ENCODE measurements at regions not wholly inside any gene's neighbourhood (a gene's known extent, or its start where the extent isn't known, plus 50 kb on each side); places are given as distances from the start of the nearest gene placed in this dataset.
"Not testable (repeated sequence)": the region's sequence is repeated elsewhere in the genome, so short reads cannot be mapped to it uniquely, and the experiment has no call there.

- H3K27ac ChIP-seq: peak overlapping the region in 1 of 2 donors; percentile 62
Observed at GRCh38 chr14:71354801-71355200, 447.5 kb downstream of the PCNX1 start.

GRCh38 chr14:71355324-71356201 lies 448.3 kb downstream of the PCNX1 start:
- H3K9me3 ChIP-seq: no peaks in the 10 kb centered on the region
- peak overlapping the region; percentile 6 to 62 for H3K27ac ChIP-seq
- H3K27me3 ChIP-seq: no peaks in the 10 kb centered on the region
- no peak overlapping the region for H3K4me3 ChIP-seq
- DNase-seq: peak; percentile 49 to 76
- intact Hi-C loops (cut with DNase I; ENCODE audit: low total_unique reads): no loop called here
- TF ChIP-seq, protein P1, sequence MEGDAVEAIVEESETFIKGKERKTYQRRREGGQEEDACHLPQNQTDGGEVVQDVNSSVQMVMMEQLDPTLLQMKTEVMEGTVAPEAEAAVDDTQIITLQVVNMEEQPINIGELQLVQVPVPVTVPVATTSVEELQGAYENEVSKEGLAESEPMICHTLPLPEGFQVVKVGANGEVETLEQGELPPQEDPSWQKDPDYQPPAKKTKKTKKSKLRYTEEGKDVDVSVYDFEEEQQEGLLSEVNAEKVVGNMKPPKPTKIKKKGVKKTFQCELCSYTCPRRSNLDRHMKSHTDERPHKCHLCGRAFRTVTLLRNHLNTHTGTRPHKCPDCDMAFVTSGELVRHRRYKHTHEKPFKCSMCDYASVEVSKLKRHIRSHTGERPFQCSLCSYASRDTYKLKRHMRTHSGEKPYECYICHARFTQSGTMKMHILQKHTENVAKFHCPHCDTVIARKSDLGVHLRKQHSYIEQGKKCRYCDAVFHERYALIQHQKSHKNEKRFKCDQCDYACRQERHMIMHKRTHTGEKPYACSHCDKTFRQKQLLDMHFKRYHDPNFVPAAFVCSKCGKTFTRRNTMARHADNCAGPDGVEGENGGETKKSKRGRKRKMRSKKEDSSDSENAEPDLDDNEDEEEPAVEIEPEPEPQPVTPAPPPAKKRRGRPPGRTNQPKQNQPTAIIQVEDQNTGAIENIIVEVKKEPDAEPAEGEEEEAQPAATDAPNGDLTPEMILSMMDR (IDR thresholded peaks at IDR 0.05): no peak
- peaks cover 0 to 50% (median 25%) of the 10 kb centered on the region in 4 donors for H3K4me1 ChIP-seq
- no peaks in the 10 kb centered on the region for H3K36me3 ChIP-seq

More at GRCh38 chr14:71354801-71355200, 447.5 kb downstream of the PCNX1 start:
- DNase-seq: no peak
- H3K4me1 ChIP-seq: peaks cover 0 to 43% (median 28%) of the 10 kb centered on the region in 4 donors
- intact Hi-C loops (cut with DNase I; ENCODE audit: low total_unique reads): no loop called here
- H3K27me3 ChIP-seq: no peaks in the 10 kb centered on the region
- no peak overlapping the region for H3K4me3 ChIP-seq
- no peaks in the 10 kb centered on the region for H3K9me3 ChIP-seq
- TF ChIP-seq, protein P1 (IDR thresholded peaks at IDR 0.05): no peak
- H3K36me3 ChIP-seq: no peaks in the 10 kb centered on the region

DNA sequence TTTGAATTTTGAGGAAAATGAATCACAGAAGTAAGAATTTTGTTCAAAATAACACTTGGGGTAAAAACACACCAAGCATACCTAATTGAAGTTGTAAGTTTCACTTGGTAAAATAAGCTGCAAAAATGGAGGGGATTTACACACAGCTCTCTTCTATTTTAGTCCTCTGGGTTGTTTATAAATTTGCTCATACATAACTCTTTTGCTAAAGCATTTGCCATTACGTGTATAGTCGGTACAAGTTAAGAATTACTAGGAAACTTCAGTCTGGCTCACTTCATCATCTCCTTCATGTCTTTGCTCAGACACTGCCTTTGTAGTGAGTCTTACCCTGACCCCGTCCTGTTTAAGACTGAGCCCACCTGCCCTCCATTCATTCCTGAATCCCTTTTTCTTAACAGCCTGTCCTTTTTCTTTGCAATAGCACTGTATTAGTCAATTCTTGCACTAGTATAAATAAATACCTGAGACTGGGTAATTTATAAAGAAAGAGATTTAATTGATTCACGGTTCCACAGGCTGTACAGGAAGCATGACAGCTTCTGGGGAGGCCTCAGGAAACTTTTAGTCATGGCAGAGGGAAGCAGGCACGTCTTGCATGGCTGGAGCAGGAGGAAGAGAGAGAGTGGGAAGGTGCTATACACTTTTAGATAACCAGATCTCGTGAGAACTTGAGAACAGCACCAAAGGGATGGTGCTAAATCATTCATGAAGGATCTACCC lies 451.1 kb downstream of the PCNX1 start:
- H3K4me1 ChIP-seq: peaks cover 0 to 78% (median 33%) of the 10 kb centered on the region in 4 donors
- intact Hi-C loops (cut with DNase I; ENCODE audit: low total_unique reads): loop anchor here (2.0 kb wide), 1 partner anchor 38 kb away; the partner anchor contains the start of gene SIPA1L1
- TF ChIP-seq, protein P1 (IDR thresholded peaks at IDR 0.05): no peak

GRCh38 chr14:71358932-71359421 lies 451.7 kb downstream of the PCNX1 start:
- Histone ChIP-seq H3K27ac (peak overlapping the region; percentile 62), H3K4me1 (peaks cover 0 to 84% (median 39%) of the 10 kb centered on the region in 4 donors)
- not testable (repeated sequence) for H3K27me3 ChIP-seq, H3K4me3 ChIP-seq, H3K36me3 ChIP-seq, DNase-seq, H3K9me3 ChIP-seq
- intact Hi-C loops (cut with DNase I; ENCODE audit: low total_unique reads): loop anchor here (2.0 kb wide), 1 partner anchor 38 kb away; the partner anchor contains the start of gene SIPA1L1

More for the DNA sequence above, 451.1 kb downstream of the PCNX1 start:
- H3K27ac ChIP-seq: peak overlapping the region; percentile 62
- no peaks in the 10 kb centered on the region for H3K9me3 ChIP-seq
- no peaks in the 10 kb centered on the region for H3K27me3 ChIP-seq
- no peak for DNase-seq
- H3K36me3 ChIP-seq: no peaks in the 10 kb centered on the region
- no peak overlapping the region for H3K4me3 ChIP-seq

DNA sequence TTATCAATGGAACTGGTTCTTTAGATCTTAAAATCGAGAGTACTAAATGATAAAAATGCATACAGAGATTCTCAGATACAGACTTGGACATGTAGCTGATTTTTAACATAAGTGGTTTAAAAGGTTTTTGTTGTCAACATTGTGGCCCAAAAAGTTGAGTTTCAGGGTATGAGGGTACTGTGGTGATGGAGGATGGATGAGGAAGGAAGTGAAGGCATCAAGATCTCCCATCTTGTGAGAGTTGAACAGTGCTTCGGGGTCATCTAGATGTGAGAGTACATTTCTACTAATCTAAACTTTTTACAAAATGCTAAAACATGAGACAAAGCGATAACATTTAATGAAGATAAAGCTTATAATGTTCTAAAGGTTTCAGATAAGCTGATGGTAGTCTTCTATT lies 452.6 kb downstream of the PCNX1 start:
- Histone ChIP-seq H3K27ac (peak overlapping the region; percentile 3 to 62), H3K27me3 (no peaks in the 10 kb centered on the region), H3K4me3 (no peak overlapping the region), H3K36me3 (no peaks in the 10 kb centered on the region), H3K4me1 (peaks cover 0 to 92% (median 44%) of the 10 kb centered on the region in 4 donors), H3K9me3 (no peaks in the 10 kb centered on the region)
- TF ChIP-seq, protein P1 (IDR thresholded peaks at IDR 0.05): no peak
- intact Hi-C loops (cut with DNase I; ENCODE audit: low total_unique reads): loop anchor here (2.0 kb wide), 1 partner anchor 39 kb away; the partner anchor contains the start of gene SIPA1L1
- no peak for DNase-seq

Data from tibial artery (tissue), 4 donors.